Panc1 (cell line): ENCODE measurements at regions not wholly inside any gene's neighbourhood (a gene's known extent, or its start where the extent isn't known, plus 50 kb on each side); places are given as distances from the start of the nearest gene placed in this dataset.

Experiments
- POLR2AphosphoS5 ChIP-seq: IDR thresholded peaks from 2 replicates; pipeline ENCODE4 v1.6.1; 2012; ENCODE audit warnings: mild to moderate bottlenecking, low read depth, low read length, moderate library complexity
- TCF7L2 ChIP-seq: IDR thresholded peaks from 2 replicates; pipeline ENCODE4 v1.6.1; 2011; ENCODE audit warnings: mild to moderate bottlenecking, low read depth, low read length, inconsistent platforms
- TF ChIP-seq, protein P1 (sequence below): fragments of 450-650 bp; IDR thresholded peaks from 2 replicates; pipeline ENCODE4 v1.5.1; 2017; ENCODE audit warnings: mild to moderate bottlenecking

DNA sequence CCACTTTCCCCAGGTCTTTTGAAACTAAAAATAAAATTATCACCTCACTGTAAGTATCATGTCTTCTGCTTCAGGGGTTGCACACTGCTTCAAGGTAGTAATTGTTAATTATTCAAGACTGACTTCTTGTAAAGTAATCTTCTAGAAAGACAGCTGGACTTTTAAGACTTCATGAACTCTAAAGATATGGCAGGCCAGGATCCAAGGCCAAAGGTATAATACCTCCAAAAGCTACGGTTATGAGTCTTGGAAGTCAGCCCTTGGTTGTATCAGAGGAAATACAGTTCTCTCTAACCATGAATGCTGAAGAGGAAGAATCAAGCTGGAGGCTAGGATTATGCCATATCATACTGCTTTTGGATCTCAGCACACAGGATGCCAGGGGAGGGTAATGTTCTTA, 1346.8 kb upstream of the GJE1 start:
- no peak for TF ChIP-seq POLR2AphosphoS5
- TF ChIP-seq, protein P1, sequence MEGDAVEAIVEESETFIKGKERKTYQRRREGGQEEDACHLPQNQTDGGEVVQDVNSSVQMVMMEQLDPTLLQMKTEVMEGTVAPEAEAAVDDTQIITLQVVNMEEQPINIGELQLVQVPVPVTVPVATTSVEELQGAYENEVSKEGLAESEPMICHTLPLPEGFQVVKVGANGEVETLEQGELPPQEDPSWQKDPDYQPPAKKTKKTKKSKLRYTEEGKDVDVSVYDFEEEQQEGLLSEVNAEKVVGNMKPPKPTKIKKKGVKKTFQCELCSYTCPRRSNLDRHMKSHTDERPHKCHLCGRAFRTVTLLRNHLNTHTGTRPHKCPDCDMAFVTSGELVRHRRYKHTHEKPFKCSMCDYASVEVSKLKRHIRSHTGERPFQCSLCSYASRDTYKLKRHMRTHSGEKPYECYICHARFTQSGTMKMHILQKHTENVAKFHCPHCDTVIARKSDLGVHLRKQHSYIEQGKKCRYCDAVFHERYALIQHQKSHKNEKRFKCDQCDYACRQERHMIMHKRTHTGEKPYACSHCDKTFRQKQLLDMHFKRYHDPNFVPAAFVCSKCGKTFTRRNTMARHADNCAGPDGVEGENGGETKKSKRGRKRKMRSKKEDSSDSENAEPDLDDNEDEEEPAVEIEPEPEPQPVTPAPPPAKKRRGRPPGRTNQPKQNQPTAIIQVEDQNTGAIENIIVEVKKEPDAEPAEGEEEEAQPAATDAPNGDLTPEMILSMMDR, result no peak
- no peak for TF ChIP-seq TCF7L2
